ENCODE measurements at regions not wholly inside any gene's neighbourhood (a gene's known extent, or its start where the extent isn't known, plus 50 kb on each side); places are given as distances from the start of the nearest gene placed in this dataset.

- Mint-ChIP-seq H3K36me3 (no peaks in the 10 kb centered on the region), H3K27me3 (ENCODE audit: low read depth) (no peaks in the 10 kb centered on the region), H3K4me3 (no peak overlapping the region), H3K4me1 (peaks cover 20% of the 10 kb centered on the region), H3K9me3 (no peaks in the 10 kb centered on the region), H3K27ac (no peak overlapping the region)
- ChIA-PET POLR2A (no interaction called here), CTCF (no interaction called here)
- no peak for TF ChIP-seq CDX4 (CRISPR knock-in tag; IDR thresholded peaks at IDR 0.05; ENCODE audit: borderline replicate concordance)
- TF ChIP-seq MAX (CRISPR knock-in tag; IDR thresholded peaks at IDR 0.05), result no peak
- no peak for TF ChIP-seq MLX (CRISPR knock-in tag; IDR thresholded peaks at IDR 0.05)
- no peak for TF ChIP-seq FOXP4 (CRISPR knock-in tag; IDR thresholded peaks at IDR 0.05)
- no peak for TF ChIP-seq IRF1 (CRISPR knock-in tag; IDR thresholded peaks at IDR 0.05)
- TF ChIP-seq ZNF317 (CRISPR knock-in tag; IDR thresholded peaks at IDR 0.05; ENCODE audit: borderline replicate concordance, low read depth), result no peak
- TF ChIP-seq ZNF671 (CRISPR knock-in tag; IDR thresholded peaks at IDR 0.05), result no peak
- no peak for TF ChIP-seq ZNF425 (CRISPR knock-in tag; conservative IDR thresholded peaks at IDR 0.05)
- no peak for TF ChIP-seq FOXJ3 (CRISPR knock-in tag; IDR thresholded peaks at IDR 0.05; ENCODE audit: borderline replicate concordance)
- no peak for TF ChIP-seq SP1 (CRISPR knock-in tag; conservative IDR thresholded peaks at IDR 0.05)
- ATAC-seq (no peak), DNase-seq (ENCODE audit: low spot score) (no peak)
Measured at GRCh38 chr6:144742779-144743178, 457.6 kb downstream of the UTRN start.

- POLR2A ChIA-PET, result no interaction called here
- CTCF ChIA-PET, result interaction anchor here (0.5 kb wide), 1 partner anchor 774 kb away, joined by 3 read pairs; no protein-coding TSS in a partner anchor
- Mint-ChIP-seq H3K4me1 (peaks cover 16% of the 10 kb centered on the region), H3K27me3 (ENCODE audit: low read depth) (no peaks in the 10 kb centered on the region), H3K36me3 (peaks cover 3% of the 10 kb centered on the region; the same call in 1 of the 2 replicates), H3K9me3 (no peaks in the 10 kb centered on the region), H3K27ac (peak overlapping the region; percentile 40; the same call in 1 of the 2 replicates), H3K4me3 (no peak overlapping the region)
- ATAC-seq (peak; percentile 83), DNase-seq (ENCODE audit: low spot score) (no peak)
- TF ChIP-seq OVOL2 (CRISPR knock-in tag; IDR thresholded peaks at IDR 0.05; ENCODE audit: borderline replicate concordance) (no peak), NR3C1 (CRISPR knock-in tag; conservative IDR thresholded peaks at IDR 0.05; ENCODE audit: low read depth) (no peak), ESRRA (CRISPR knock-in tag; IDR thresholded peaks at IDR 0.05; ENCODE audit: borderline replicate concordance) (no peak), ZNF232 (CRISPR knock-in tag; IDR thresholded peaks at IDR 0.05) (no peak), HMGXB4 (CRISPR knock-in tag; IDR thresholded peaks at IDR 0.05) (no peak), ZNF423 (CRISPR knock-in tag; IDR thresholded peaks at IDR 0.05) (no peak), MYBL2 (CRISPR knock-in tag; IDR thresholded peaks at IDR 0.05) (no peak), ETV6 (CRISPR knock-in tag; IDR thresholded peaks at IDR 0.05) (no peak), TEAD1 (CRISPR knock-in tag; IDR thresholded peaks at IDR 0.05) (no peak), ZNF671 (CRISPR knock-in tag; IDR thresholded peaks at IDR 0.05) (no peak), AR (CRISPR knock-in tag; IDR thresholded peaks at IDR 0.05) (no peak), PREB (CRISPR knock-in tag; IDR thresholded peaks at IDR 0.05; ENCODE audit: borderline replicate concordance) (no peak), SP1 (CRISPR knock-in tag; conservative IDR thresholded peaks at IDR 0.05) (no peak), MLX (CRISPR knock-in tag; IDR thresholded peaks at IDR 0.05) (no peak), ATF1 (CRISPR knock-in tag; IDR thresholded peaks at IDR 0.05) (no peak)
Measured at GRCh38 chr6:144744720-144745119, 459.6 kb downstream of the UTRN start.

All from WTC11 (cell line).